ENCODE measurements at regions not wholly inside any gene's neighbourhood (a gene's known extent, or its start where the extent isn't known, plus 50 kb on each side); places are given as distances from the start of the nearest gene placed in this dataset.
A peak's percentile ranks its signal among the peaks of the same experiment; 100 is the strongest.
"Not testable (repeated sequence)": the region's sequence is repeated elsewhere in the genome, so short reads cannot be mapped to it uniquely, and the experiment has no call there.

GRCh38 chr13:74243637-74244526 lies 109.7 kb upstream of the KLF12 start:
- no peak for DNase-seq (ENCODE audit: low spot score)

GRCh38 chr13:74241343-74241742 lies 107.1 kb upstream of the KLF12 start:
- DNase-seq (ENCODE audit: low spot score) = not testable (repeated sequence)

GRCh38 chr13:74230984-74231501 lies 96.8 kb upstream of the KLF12 start:
- DNase-seq (ENCODE audit: low spot score) = no peak

- no peak for DNase-seq (ENCODE audit: low spot score)
Observed at GRCh38 chr13:74229242-74229641, 95.0 kb upstream of the KLF12 start.

GRCh38 chr13:74227476-74228158 lies 93.4 kb upstream of the KLF12 start:
- DNase-seq (ENCODE audit: low spot score) = no peak

- no peak for DNase-seq (ENCODE audit: low spot score)
Observed at GRCh38 chr13:74226791-74227475, 92.7 kb upstream of the KLF12 start.

- DNase-seq (ENCODE audit: low spot score) = no peak
Observed at GRCh38 chr13:74221752-74222151, 87.5 kb upstream of the KLF12 start.

GRCh38 chr13:74219566-74219965 lies 85.4 kb upstream of the KLF12 start:
- DNase-seq (ENCODE audit: low spot score) = no peak

- DNase-seq (ENCODE audit: low spot score) = no peak
Observed at GRCh38 chr13:74218291-74218690, 84.1 kb upstream of the KLF12 start.

- DNase-seq (ENCODE audit: low spot score) = no peak
Observed at GRCh38 chr13:74217811-74218210, 83.6 kb upstream of the KLF12 start.

GRCh38 chr13:74215420-74215819 lies 81.2 kb upstream of the KLF12 start:
- DNase-seq (ENCODE audit: low spot score) = no peak

GRCh38 chr13:74214321-74214720 lies 80.1 kb upstream of the KLF12 start:
- no peak for DNase-seq (ENCODE audit: low spot score)

GRCh38 chr13:74210693-74211393 lies 76.6 kb upstream of the KLF12 start:
- DNase-seq (ENCODE audit: low spot score) = peak; percentile 45

GRCh38 chr13:74206855-74207254 lies 72.7 kb upstream of the KLF12 start:
- DNase-seq (ENCODE audit: low spot score) = no peak

GRCh38 chr13:74206061-74206561 lies 71.9 kb upstream of the KLF12 start:
- peak; percentile 51 for DNase-seq (ENCODE audit: low spot score)

GRCh38 chr13:74205313-74205690 lies 71.1 kb upstream of the KLF12 start:
- no peak for DNase-seq (ENCODE audit: low spot score)

- DNase-seq (ENCODE audit: low spot score) = no peak
Observed at GRCh38 chr13:74204602-74205312, 70.6 kb upstream of the KLF12 start.

GRCh38 chr13:74203576-74203975 lies 69.4 kb upstream of the KLF12 start:
- no peak for DNase-seq (ENCODE audit: low spot score)

GRCh38 chr13:74202129-74202813 lies 68.1 kb upstream of the KLF12 start:
- no peak for DNase-seq (ENCODE audit: low spot score)

GRCh38 chr13:74201530-74201929 lies 67.3 kb upstream of the KLF12 start:
- no peak for DNase-seq (ENCODE audit: low spot score)

- DNase-seq (ENCODE audit: low spot score) = no peak
Observed at GRCh38 chr13:74200081-74200480, 65.9 kb upstream of the KLF12 start.

Measured in COLO829 (cell line).